Upper lobe of left lung (tissue), 4 donors: ENCODE measurements at regions not wholly inside any gene's neighbourhood (a gene's known extent, or its start where the extent isn't known, plus 50 kb on each side); places are given as distances from the start of the nearest gene placed in this dataset.

Experiments used
- EP300 ChIP-seq, 4 donors: sonication (generic); formaldehyde crosslinking; IDR thresholded peaks; one replicate each; pipeline ENCODE4 v1.5.1; 2017; ENCODE audit warnings: antibody characterized with exemption in 4 of 4, control low read depth in 2 of 4
- POLR2A ChIP-seq, 4 donors: fragments of 450-650 bp; IDR thresholded peaks; one replicate each; pipeline ENCODE4 v1.5.1; 2016 to 2017; ENCODE audit warnings: antibody characterized with exemption in 4 of 4, mild to moderate bottlenecking in 2 of 4
- POLR2AphosphoS5 ChIP-seq, 2 donors: sonication (generic); formaldehyde crosslinking; IDR thresholded peaks; one replicate each; pipeline ENCODE4 v1.5.1; 2017; ENCODE audit warnings: antibody characterized with exemption in 2 of 2
- TF ChIP-seq, protein P1 (sequence below), 6 experiments: fragments of 450-650 bp in 4 of 6; fragments of 200-600 bp in 2 of 6; sonication (generic) in 2 of 6; IDR thresholded peaks; one replicate each; pipeline ENCODE4 v1.5.1; 2016 to 2019; ENCODE audit warnings: antibody characterized with exemption in 6 of 6

- TF ChIP-seq, protein P1, sequence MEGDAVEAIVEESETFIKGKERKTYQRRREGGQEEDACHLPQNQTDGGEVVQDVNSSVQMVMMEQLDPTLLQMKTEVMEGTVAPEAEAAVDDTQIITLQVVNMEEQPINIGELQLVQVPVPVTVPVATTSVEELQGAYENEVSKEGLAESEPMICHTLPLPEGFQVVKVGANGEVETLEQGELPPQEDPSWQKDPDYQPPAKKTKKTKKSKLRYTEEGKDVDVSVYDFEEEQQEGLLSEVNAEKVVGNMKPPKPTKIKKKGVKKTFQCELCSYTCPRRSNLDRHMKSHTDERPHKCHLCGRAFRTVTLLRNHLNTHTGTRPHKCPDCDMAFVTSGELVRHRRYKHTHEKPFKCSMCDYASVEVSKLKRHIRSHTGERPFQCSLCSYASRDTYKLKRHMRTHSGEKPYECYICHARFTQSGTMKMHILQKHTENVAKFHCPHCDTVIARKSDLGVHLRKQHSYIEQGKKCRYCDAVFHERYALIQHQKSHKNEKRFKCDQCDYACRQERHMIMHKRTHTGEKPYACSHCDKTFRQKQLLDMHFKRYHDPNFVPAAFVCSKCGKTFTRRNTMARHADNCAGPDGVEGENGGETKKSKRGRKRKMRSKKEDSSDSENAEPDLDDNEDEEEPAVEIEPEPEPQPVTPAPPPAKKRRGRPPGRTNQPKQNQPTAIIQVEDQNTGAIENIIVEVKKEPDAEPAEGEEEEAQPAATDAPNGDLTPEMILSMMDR (IDR thresholded peaks at IDR 0.05) = no peak
- TF ChIP-seq POLR2A (IDR thresholded peaks at IDR 0.05) = no peak
- no peak for TF ChIP-seq POLR2AphosphoS5 (IDR thresholded peaks at IDR 0.05)
- no peak for TF ChIP-seq EP300 (IDR thresholded peaks at IDR 0.05)
Observed at GRCh38 chr22:47230251-47230650, 467.8 kb downstream of the TBC1D22A start.
